Vagina (tissue), 2 donors: ENCODE measurements at regions not wholly inside any gene's neighbourhood (a gene's known extent, or its start where the extent isn't known, plus 50 kb on each side); places are given as distances from the start of the nearest gene placed in this dataset.

Experiments
- DNase-seq, 2 donors: peaks; one replicate each; pipeline ENCODE4 v3.0.0-alpha.2; 2017; ENCODE audit errors: extremely low spot score in 2 of 2
- H3K27ac ChIP-seq: fragments of 200-600 bp; sonication (generic); one replicate; pipeline ENCODE4 v1.5.1; 2019
- H3K27me3 ChIP-seq: fragments of 200-600 bp; sonication (generic); one replicate; pipeline ENCODE4 v1.5.1; 2019
- H3K36me3 ChIP-seq, 2 donors: fragments of 200-600 bp; sonication (generic); one replicate each; pipeline ENCODE4 v1.5.1; 2017 to 2019
- H3K4me1 ChIP-seq: fragments of 200-600 bp; sonication (generic); one replicate; pipeline ENCODE4 v1.5.1; 2019
- H3K4me3 ChIP-seq, 2 donors: fragments of 200-600 bp; sonication (generic); 1 replicate in 1 of 2; 2 replicates in 1 of 2; pipeline ENCODE4 v1.5.1; 2016 to 2019
- H3K9me3 ChIP-seq: fragments of 200-600 bp; sonication (generic); one replicate; pipeline ENCODE4 v1.5.1; 2019
- POLR2A ChIP-seq, 2 donors: fragments of 450-650 bp; IDR thresholded peaks; one replicate each; pipeline ENCODE4 v1.6.1; 2017; ENCODE audit warnings: antibody characterized with exemption in 2 of 2, mild to moderate bottlenecking in 2 of 2, moderate library complexity in 2 of 2
- POLR2AphosphoS5 ChIP-seq, 2 donors: sonication (generic); formaldehyde crosslinking; IDR thresholded peaks; one replicate each; pipeline ENCODE4 v1.9.0; 2017; ENCODE audit warnings: antibody characterized with exemption in 2 of 2, mild to moderate bottlenecking in 2 of 2, low read depth in 1 of 2; ENCODE audit not compliant: insufficient read depth in 1 of 2
- intact Hi-C: fragments of 100-400 bp; cut with DNase I; formaldehyde crosslinking; loops from one replicate; pipeline ENCODE4 v1.15.1; 2023
- TF ChIP-seq, protein P1 (sequence below), 3 experiments: fragments of 450-650 bp in 2 of 3; fragments of 200-600 bp in 1 of 3; sonication (generic) in 1 of 3; IDR thresholded peaks; one replicate each; pipeline ENCODE4 v1.5.1; 2017 to 2019; ENCODE audit warnings: antibody characterized with exemption in 3 of 3, mild to moderate bottlenecking in 2 of 3, moderate library complexity in 2 of 3

- Histone ChIP-seq H3K36me3 (no peaks in the 10 kb centered on the region), H3K9me3 (no peaks in the 10 kb centered on the region), H3K4me1 (no peaks in the 10 kb centered on the region), H3K4me3 (no peak overlapping the region), H3K27ac (no peak overlapping the region), H3K27me3 (no peaks in the 10 kb centered on the region)
- no peak for DNase-seq
- no peak for TF ChIP-seq POLR2A (IDR thresholded peaks at IDR 0.05)
- TF ChIP-seq, protein P1, sequence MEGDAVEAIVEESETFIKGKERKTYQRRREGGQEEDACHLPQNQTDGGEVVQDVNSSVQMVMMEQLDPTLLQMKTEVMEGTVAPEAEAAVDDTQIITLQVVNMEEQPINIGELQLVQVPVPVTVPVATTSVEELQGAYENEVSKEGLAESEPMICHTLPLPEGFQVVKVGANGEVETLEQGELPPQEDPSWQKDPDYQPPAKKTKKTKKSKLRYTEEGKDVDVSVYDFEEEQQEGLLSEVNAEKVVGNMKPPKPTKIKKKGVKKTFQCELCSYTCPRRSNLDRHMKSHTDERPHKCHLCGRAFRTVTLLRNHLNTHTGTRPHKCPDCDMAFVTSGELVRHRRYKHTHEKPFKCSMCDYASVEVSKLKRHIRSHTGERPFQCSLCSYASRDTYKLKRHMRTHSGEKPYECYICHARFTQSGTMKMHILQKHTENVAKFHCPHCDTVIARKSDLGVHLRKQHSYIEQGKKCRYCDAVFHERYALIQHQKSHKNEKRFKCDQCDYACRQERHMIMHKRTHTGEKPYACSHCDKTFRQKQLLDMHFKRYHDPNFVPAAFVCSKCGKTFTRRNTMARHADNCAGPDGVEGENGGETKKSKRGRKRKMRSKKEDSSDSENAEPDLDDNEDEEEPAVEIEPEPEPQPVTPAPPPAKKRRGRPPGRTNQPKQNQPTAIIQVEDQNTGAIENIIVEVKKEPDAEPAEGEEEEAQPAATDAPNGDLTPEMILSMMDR (IDR thresholded peaks at IDR 0.05) = no peak
- no peak for TF ChIP-seq POLR2AphosphoS5 (IDR thresholded peaks at IDR 0.05; ENCODE audit: insufficient read depth in 1 of 2, low read depth in 1 of 2)
- intact Hi-C loops = no loop called here
Observed at GRCh38 chr7:50155755-50156154, 62.7 kb upstream of the ZPBP start.

- H3K36me3 ChIP-seq = no peaks in the 10 kb centered on the region
- no peaks in the 10 kb centered on the region for H3K27me3 ChIP-seq
- no peak overlapping the region for H3K4me3 ChIP-seq
- no peaks in the 10 kb centered on the region for H3K9me3 ChIP-seq
- no peaks in the 10 kb centered on the region for H3K4me1 ChIP-seq
- intact Hi-C loops = no loop called here
- no peak overlapping the region for H3K27ac ChIP-seq
- no peak for DNase-seq
- TF ChIP-seq POLR2A (IDR thresholded peaks at IDR 0.05) = no peak
- TF ChIP-seq, protein P1 (IDR thresholded peaks at IDR 0.05) = no peak
- TF ChIP-seq POLR2AphosphoS5 (IDR thresholded peaks at IDR 0.05; ENCODE audit: insufficient read depth in 1 of 2, low read depth in 1 of 2) = no peak
Observed at GRCh38 chr7:50153995-50154394, 60.9 kb upstream of the ZPBP start.

- H3K4me3 ChIP-seq = no peak overlapping the region
- H3K4me1 ChIP-seq = no peaks in the 10 kb centered on the region
- no peak for DNase-seq
- TF ChIP-seq POLR2A (IDR thresholded peaks at IDR 0.05) (no peak), POLR2AphosphoS5 (IDR thresholded peaks at IDR 0.05; ENCODE audit: insufficient read depth in 1 of 2, low read depth in 1 of 2) (no peak)
- TF ChIP-seq, protein P1 (IDR thresholded peaks at IDR 0.05) = no peak
- H3K9me3 ChIP-seq = no peaks in the 10 kb centered on the region
- H3K36me3 ChIP-seq = no peaks in the 10 kb centered on the region
- no peaks in the 10 kb centered on the region for H3K27me3 ChIP-seq
- intact Hi-C loops = no loop called here
- no peak overlapping the region for H3K27ac ChIP-seq
Observed at GRCh38 chr7:50153148-50153547, 60.1 kb upstream of the ZPBP start.

DNA sequence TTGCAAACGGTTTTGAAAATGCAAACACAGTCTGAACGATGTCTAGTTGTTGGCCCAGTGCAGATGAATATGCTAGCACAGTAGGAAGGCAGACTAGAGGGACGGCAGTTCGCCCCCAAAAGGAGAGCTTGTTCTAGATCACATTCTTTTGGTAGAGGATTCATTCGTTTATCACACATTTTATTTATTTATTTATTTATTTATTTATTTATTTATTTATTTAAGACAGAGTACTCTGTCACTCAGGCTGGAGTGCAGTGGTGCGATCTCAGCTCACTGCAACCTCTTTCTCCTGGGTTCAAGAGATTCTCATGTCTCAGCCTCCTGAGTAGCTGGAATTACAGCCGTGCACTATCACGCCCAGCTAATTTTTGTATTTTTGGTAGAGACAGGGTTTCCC lies 59.4 kb upstream of the ZPBP start:
- Histone ChIP-seq H3K4me3 (no peak overlapping the region), H3K27ac (no peak overlapping the region), H3K27me3 (no peaks in the 10 kb centered on the region), H3K36me3 (no peaks in the 10 kb centered on the region), H3K9me3 (no peaks in the 10 kb centered on the region), H3K4me1 (no peaks in the 10 kb centered on the region)
- no peak for TF ChIP-seq POLR2A (IDR thresholded peaks at IDR 0.05)
- TF ChIP-seq, protein P1 (IDR thresholded peaks at IDR 0.05) = no peak
- TF ChIP-seq POLR2AphosphoS5 (IDR thresholded peaks at IDR 0.05; ENCODE audit: insufficient read depth in 1 of 2, low read depth in 1 of 2) = no peak
- intact Hi-C loops = no loop called here
- DNase-seq = no peak

- H3K4me3 ChIP-seq = no peak overlapping the region
- intact Hi-C loops = no loop called here
- TF ChIP-seq, protein P1 (IDR thresholded peaks at IDR 0.05) = no peak
- TF ChIP-seq POLR2A (IDR thresholded peaks at IDR 0.05) = no peak
- no peak for TF ChIP-seq POLR2AphosphoS5 (IDR thresholded peaks at IDR 0.05; ENCODE audit: insufficient read depth in 1 of 2, low read depth in 1 of 2)
Observed at GRCh38 chr7:50151661-50152060, 58.6 kb upstream of the ZPBP start.

More at GRCh38 chr7:50151661-50152060, 58.6 kb upstream of the ZPBP start:
- no peaks in the 10 kb centered on the region for H3K9me3 ChIP-seq
- no peak overlapping the region for H3K27ac ChIP-seq
- no peaks in the 10 kb centered on the region for H3K4me1 ChIP-seq
- H3K36me3 ChIP-seq = no peaks in the 10 kb centered on the region
- DNase-seq = no peak
- no peaks in the 10 kb centered on the region for H3K27me3 ChIP-seq
